Large intestine (tissue), 3 donors: ENCODE measurements at regions not wholly inside any gene's neighbourhood (a gene's known extent, or its start where the extent isn't known, plus 50 kb on each side); places are given as distances from the start of the nearest gene placed in this dataset.

ENCODE experiments used
- DNase-seq, 2 donors: peaks; one replicate each; pipeline versions ENCODE4 v3.0.0 to v3.0.0-alpha.2; 2013
- H3K27ac ChIP-seq: one replicate; pipeline ENCODE4 v1.5.1; 2013; ENCODE audit warnings: low read length
- H3K27me3 ChIP-seq: 2 replicates; pipeline ENCODE4 v1.6.1; 2013; ENCODE audit warnings: low read length; ENCODE audit not compliant: control insufficient read depth, insufficient read depth
- H3K36me3 ChIP-seq: 2 replicates; pipeline ENCODE4 v1.6.1; 2013; ENCODE audit warnings: low read length; ENCODE audit not compliant: control insufficient read depth, insufficient read depth
- H3K4me1 ChIP-seq: one replicate; pipeline ENCODE4 v1.6.1; 2013; ENCODE audit warnings: low read length; ENCODE audit not compliant: control insufficient read depth, insufficient read depth
- H3K4me3 ChIP-seq: one replicate; pipeline ENCODE4 v1.5.1; 2013; ENCODE audit warnings: low read length
- H3K9me3 ChIP-seq: one replicate; pipeline ENCODE4 v1.6.1; 2013; ENCODE audit warnings: mild to moderate bottlenecking, low read depth, low read length, moderate library complexity; ENCODE audit not compliant: control insufficient read depth
- WGBS: methylation state at CpG from one replicate; pipeline ENCODE4 v1.1.5; 2013; ENCODE audit warnings: low lambda C conversion rate; ENCODE audit not compliant: insufficient coverage; 5-methylcytosine and 5-hydroxymethylcytosine counted together

- Histone ChIP-seq H3K4me1 (no peaks in the 10 kb centered on the region), H3K36me3 (no peaks in the 10 kb centered on the region), H3K9me3 (no peaks in the 10 kb centered on the region), H3K27ac (no peak overlapping the region), H3K4me3 (no peak overlapping the region), H3K27me3 (peaks cover 37% of the 10 kb centered on the region)
- DNase-seq: no peak
- 80% methylated on average over 2 of the region's 6 CpGs for WGBS
Observed at GRCh38 chr20:56932575-56933330, 303.6 kb downstream of the TFAP2C start.

GRCh38 chr20:56933331-56933698, 304.2 kb downstream of the TFAP2C start:
- no peak for DNase-seq
- Histone ChIP-seq H3K27ac (no peak overlapping the region), H3K9me3 (no peaks in the 10 kb centered on the region), H3K4me3 (no peak overlapping the region), H3K4me1 (no peaks in the 10 kb centered on the region), H3K27me3 (peaks cover 31% of the 10 kb centered on the region), H3K36me3 (no peaks in the 10 kb centered on the region)
- no CpG with 5 or more reads among the region's 3 CpGs for WGBS

DNA sequence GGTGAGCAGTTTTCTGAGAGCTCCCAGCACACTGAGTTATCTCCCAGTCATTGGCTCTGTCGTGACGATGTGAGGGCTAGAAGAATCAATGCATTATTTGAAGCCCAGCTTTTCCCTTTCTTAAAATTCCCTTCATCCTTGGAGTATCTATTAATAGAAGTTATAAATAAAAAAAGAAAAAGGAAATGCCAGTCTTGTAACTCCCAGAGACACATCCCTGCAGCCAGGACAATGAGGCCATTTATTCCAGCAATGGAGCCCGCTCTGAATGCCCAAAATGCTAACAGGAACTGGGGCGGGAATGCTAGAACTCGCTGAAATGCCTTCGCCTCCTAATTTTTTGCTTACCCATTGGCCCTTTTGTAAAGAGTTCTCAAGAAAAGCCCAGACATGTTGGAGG, 305.8 kb downstream of the TFAP2C start:
- H3K27ac ChIP-seq: no peak overlapping the region
- no peaks in the 10 kb centered on the region for H3K4me1 ChIP-seq
- no peaks in the 10 kb centered on the region for H3K9me3 ChIP-seq
- DNase-seq: no peak
- 70% methylated on average over 2 of the region's 6 CpGs for WGBS
- peaks cover 24% of the 10 kb centered on the region for H3K27me3 ChIP-seq
- no peaks in the 10 kb centered on the region for H3K36me3 ChIP-seq
- H3K4me3 ChIP-seq: no peak overlapping the region

- Histone ChIP-seq H3K9me3 (no peaks in the 10 kb centered on the region), H3K4me1 (no peaks in the 10 kb centered on the region), H3K27me3 (peaks cover 24% of the 10 kb centered on the region), H3K4me3 (no peak overlapping the region), H3K36me3 (no peaks in the 10 kb centered on the region), H3K27ac (no peak overlapping the region)
- no peak for DNase-seq
Observed at GRCh38 chr20:56940466-56940865, 311.4 kb downstream of the TFAP2C start.

GRCh38 chr20:56941101-56941686, 312.1 kb downstream of the TFAP2C start:
- Histone ChIP-seq H3K36me3 (no peaks in the 10 kb centered on the region), H3K4me3 (no peak overlapping the region), H3K27ac (no peak overlapping the region), H3K4me1 (no peaks in the 10 kb centered on the region), H3K9me3 (no peaks in the 10 kb centered on the region), H3K27me3 (peaks cover 25% of the 10 kb centered on the region)
- DNase-seq: no peak
- no CpG with 5 or more reads among the region's 8 CpGs for WGBS

DNA sequence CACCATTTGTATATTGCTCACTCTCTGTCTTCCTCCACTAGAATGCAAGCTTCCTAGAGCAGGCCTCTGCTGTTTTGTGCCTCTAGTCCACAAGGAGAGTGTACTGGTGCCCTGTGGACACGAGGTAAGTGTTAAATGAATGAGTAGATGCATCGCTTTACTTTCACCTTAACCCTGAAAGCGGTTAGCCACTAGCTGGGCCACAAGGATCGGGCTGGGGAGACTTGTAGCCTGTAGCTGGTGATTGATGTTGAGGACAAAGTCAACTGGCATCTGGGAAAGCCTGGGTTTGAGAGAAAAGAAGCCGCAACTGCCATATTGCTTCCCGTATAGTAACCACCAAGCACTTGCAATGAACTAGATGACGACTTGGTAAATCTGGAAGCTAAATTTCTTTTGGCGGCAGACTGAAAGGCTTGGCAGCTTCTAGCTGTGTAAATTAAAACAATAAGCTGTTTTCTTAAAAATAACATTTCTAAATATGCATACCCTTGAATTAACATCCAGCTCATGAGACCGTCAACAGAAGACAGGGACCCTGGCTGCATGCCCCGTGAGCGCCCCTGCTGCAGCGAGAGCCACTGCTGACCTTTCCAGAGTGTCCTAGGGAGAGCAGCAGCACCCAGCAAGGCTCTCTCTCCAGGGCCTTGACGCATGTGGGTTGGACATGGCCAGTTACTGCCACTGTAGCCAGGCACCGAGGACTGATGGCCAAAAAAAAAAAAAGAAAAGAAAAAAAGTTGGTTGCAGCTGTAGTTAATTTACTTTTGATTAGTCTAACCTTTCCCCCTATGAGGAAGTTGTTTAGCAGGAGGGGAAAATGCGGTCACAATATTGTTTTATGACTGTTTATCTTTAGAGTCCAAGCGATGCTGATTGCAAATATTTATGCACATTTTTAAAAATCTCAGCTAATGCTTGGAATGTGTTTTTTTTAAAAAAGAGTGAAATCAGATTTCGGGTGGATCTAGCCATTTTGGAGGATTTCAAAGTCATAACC, 315.1 kb downstream of the TFAP2C start:
- DNase-seq: no peak
- Histone ChIP-seq H3K27me3 (peaks cover 25% of the 10 kb centered on the region), H3K4me3 (no peak overlapping the region), H3K27ac (no peak overlapping the region), H3K4me1 (no peaks in the 10 kb centered on the region), H3K36me3 (no peaks in the 10 kb centered on the region), H3K9me3 (no peaks in the 10 kb centered on the region)
- WGBS: 51% methylated on average over 3 of the region's 17 CpGs

DNA sequence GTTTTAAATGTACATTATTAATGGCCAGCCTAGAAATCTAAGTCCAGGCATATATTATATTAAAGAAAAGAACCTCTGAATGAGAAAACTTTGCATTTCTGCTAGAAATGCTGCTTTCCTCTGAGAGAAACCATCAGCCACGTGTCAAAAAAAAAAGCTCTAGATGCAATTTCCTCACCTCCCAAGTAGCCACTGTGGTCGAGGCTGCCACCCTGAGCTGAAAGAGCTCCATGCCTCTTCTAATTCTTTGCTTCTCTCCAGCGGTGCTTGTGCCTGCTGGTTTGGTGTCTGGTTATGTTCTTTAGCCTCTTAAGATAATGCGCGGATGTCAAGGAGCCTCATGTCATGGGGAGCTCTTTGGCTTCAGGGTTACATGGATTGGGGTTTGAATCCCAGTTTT, 316.0 kb downstream of the TFAP2C start:
- no peak overlapping the region for H3K4me3 ChIP-seq
- H3K27ac ChIP-seq: no peak overlapping the region
- H3K4me1 ChIP-seq: no peaks in the 10 kb centered on the region
- WGBS: no CpG with 5 or more reads among the region's 5 CpGs
- DNase-seq: no peak
- H3K9me3 ChIP-seq: no peaks in the 10 kb centered on the region
- no peaks in the 10 kb centered on the region for H3K36me3 ChIP-seq
- peaks cover 21% of the 10 kb centered on the region for H3K27me3 ChIP-seq

GRCh38 chr20:56945901-56946300, 316.8 kb downstream of the TFAP2C start:
- Histone ChIP-seq H3K4me1 (no peaks in the 10 kb centered on the region), H3K27ac (no peak overlapping the region), H3K27me3 (peaks cover 19% of the 10 kb centered on the region), H3K36me3 (no peaks in the 10 kb centered on the region), H3K9me3 (no peaks in the 10 kb centered on the region), H3K4me3 (no peak overlapping the region)
- DNase-seq: no peak
- 100% methylated on average over 1 of the region's 5 CpGs for WGBS

- no peaks in the 10 kb centered on the region for H3K4me1 ChIP-seq
- no peak overlapping the region for H3K4me3 ChIP-seq
- H3K36me3 ChIP-seq: no peaks in the 10 kb centered on the region
- H3K27me3 ChIP-seq: peaks cover 22% of the 10 kb centered on the region
- H3K27ac ChIP-seq: no peak overlapping the region
- DNase-seq: no peak
- no peaks in the 10 kb centered on the region for H3K9me3 ChIP-seq
- no CpG with 5 or more reads among the region's 6 CpGs for WGBS
Observed at GRCh38 chr20:56949318-56949717, 317.1 kb downstream of the BMP7 start.

GRCh38 chr20:56952258-56953047, 314.0 kb downstream of the BMP7 start:
- no peak overlapping the region for H3K27ac ChIP-seq
- no peaks in the 10 kb centered on the region for H3K9me3 ChIP-seq
- H3K4me1 ChIP-seq: no peaks in the 10 kb centered on the region
- H3K4me3 ChIP-seq: no peak overlapping the region
- no peak for DNase-seq
- peaks cover 19% of the 10 kb centered on the region for H3K27me3 ChIP-seq
- 41% methylated on average over 5 of the region's 19 CpGs for WGBS
- no peaks in the 10 kb centered on the region for H3K36me3 ChIP-seq
